Neural cell (in vitro differentiated cells): ENCODE measurements at regions not wholly inside any gene's neighbourhood (a gene's known extent, or its start where the extent isn't known, plus 50 kb on each side); places are given as distances from the start of the nearest gene placed in this dataset.

Experiments used
- H2AFZ ChIP-seq: fragments of 200-600, 300-800 bp; sonication (generic), shearing (Covaris generic); 2 replicates; pipeline ENCODE4 v1.6.0; 2014; ENCODE audit warnings: low read depth, mild to moderate bottlenecking, antibody characterized with exemption, low read length, moderate library complexity
- H3F3A ChIP-seq: fragments of 200-600 bp; shearing (Covaris generic); 2 replicates; pipeline ENCODE4 v1.6.1; 2016; ENCODE audit warnings: mild to moderate bottlenecking, moderate library complexity, mixed read lengths, antibody characterized with exemption, low read length; ENCODE audit not compliant: insufficient read depth, poor library complexity, severe bottlenecking
- H3K27ac ChIP-seq: fragments of 200-600, 300-800 bp; sonication (generic), shearing (Covaris generic); 2 replicates; pipeline ENCODE4 v1.5.1; 2014; ENCODE audit warnings: mild to moderate bottlenecking, low read length, moderate library complexity
- H3K27me3 ChIP-seq: fragments of 300-800, 200-600 bp; sonication (generic), shearing (Covaris generic); 2 replicates; pipeline ENCODE4 v1.6.0; 2014; ENCODE audit warnings: mild to moderate bottlenecking, low read depth, low read length, moderate library complexity; ENCODE audit not compliant: insufficient read depth
- H3K36me3 ChIP-seq: fragments of 300-800, 200-600 bp; sonication (generic), shearing (Covaris generic); 2 replicates; pipeline ENCODE4 v1.5.1; 2014; ENCODE audit warnings: mild to moderate bottlenecking, antibody characterized with exemption, low read length, moderate library complexity; ENCODE audit not compliant: insufficient read depth
- H3K4me2 ChIP-seq: fragments of 300-800, 200-600 bp; sonication (generic), shearing (Covaris generic); 2 replicates; pipeline ENCODE4 v1.6.0; 2014; ENCODE audit warnings: mild to moderate bottlenecking, low read length
- H3K4me3 ChIP-seq: fragments of 300-800, 200-600 bp; sonication (generic), shearing (Covaris generic); 2 replicates; pipeline ENCODE4 v1.5.1; 2014; ENCODE audit warnings: mild to moderate bottlenecking, low read length, moderate library complexity
- H3K79me2 ChIP-seq: fragments of 200-600 bp; shearing (Covaris generic); replicated peaks from 2 replicates; pipeline ENCODE4 v1.6.0; 2014; ENCODE audit warnings: mild to moderate bottlenecking, low read length, moderate library complexity; ENCODE audit not compliant: insufficient read depth
- H3K9ac ChIP-seq: fragments of 300-800, 200-600 bp; sonication (generic), shearing (Covaris generic); 2 replicates; pipeline ENCODE4 v1.6.1; 2016; ENCODE audit warnings: mild to moderate bottlenecking, low read length, mixed read lengths
- H3K9me2 ChIP-seq: fragments of 200-600 bp; shearing (Covaris generic); 2 replicates; pipeline ENCODE4 v1.6.1; 2016; ENCODE audit warnings: mild to moderate bottlenecking, low read length, mixed read lengths; ENCODE audit not compliant: insufficient read depth
- H3K9me3 ChIP-seq: fragments of 200-600, 300-800 bp; sonication (generic), shearing (Covaris generic); 2 replicates; pipeline ENCODE4 v1.6.1; 2016; ENCODE audit warnings: mild to moderate bottlenecking, mixed run types, low read length, moderate library complexity, mixed read lengths
- H4K20me1 ChIP-seq: fragments of 200-600 bp; shearing (Covaris generic); 2 replicates; pipeline ENCODE4 v1.6.1; 2016; ENCODE audit warnings: mild to moderate bottlenecking, mixed run types; ENCODE audit not compliant: insufficient read depth
- EP300 ChIP-seq: fragments of 450-650 bp; conservative IDR thresholded peaks from 2 replicates; pipeline ENCODE4 v1.6.1; 2014; ENCODE audit warnings: antibody characterized with exemption, mild to moderate bottlenecking, moderate library complexity; ENCODE audit not compliant: poor library complexity, severe bottlenecking
- EZH2 ChIP-seq: fragments of 200-600, 300-800 bp; shearing (Covaris generic), sonication (generic); IDR thresholded peaks from 2 replicates; pipeline ENCODE4 v1.6.1; 2014; ENCODE audit warnings: antibody characterized with exemption, low read length, borderline replicate concordance, mild to moderate bottlenecking; ENCODE audit not compliant: insufficient read depth, poor library complexity, severe bottlenecking
- MXI1 ChIP-seq: fragments of 450-650 bp; conservative IDR thresholded peaks from 2 replicates; pipeline ENCODE4 v1.6.1; 2014; ENCODE audit warnings: antibody characterized with exemption, mild to moderate bottlenecking; ENCODE audit not compliant: poor library complexity, severe bottlenecking
- POLR2AphosphoS5 ChIP-seq: IDR thresholded peaks from 2 replicates; pipeline ENCODE4 v1.6.1; 2012
- RAD21 ChIP-seq: fragments of 450-650 bp; conservative IDR thresholded peaks from 2 replicates; pipeline ENCODE4 v1.6.1; 2014; ENCODE audit warnings: antibody characterized with exemption, mild to moderate bottlenecking, moderate library complexity
- SMC3 ChIP-seq: fragments of 450-650 bp; conservative IDR thresholded peaks from 2 replicates; pipeline ENCODE4 v1.6.1; 2014; ENCODE audit warnings: antibody characterized with exemption, mild to moderate bottlenecking, moderate library complexity; ENCODE audit not compliant: poor library complexity
- TAF1 ChIP-seq: IDR thresholded peaks from 2 replicates; pipeline ENCODE4 v1.6.1; 2012; ENCODE audit warnings: low read depth
- TF ChIP-seq, protein P1 (sequence below): IDR thresholded peaks from 2 replicates; pipeline ENCODE4 v1.6.1; 2012; ENCODE audit warnings: borderline replicate concordance
- TF ChIP-seq, protein P2 (sequence below): fragments of 450-650 bp; IDR thresholded peaks from 2 replicates; pipeline ENCODE4 v1.5.1; 2014; ENCODE audit warnings: antibody characterized with exemption, mild to moderate bottlenecking, moderate library complexity; ENCODE audit not compliant: poor library complexity, severe bottlenecking

DNA sequence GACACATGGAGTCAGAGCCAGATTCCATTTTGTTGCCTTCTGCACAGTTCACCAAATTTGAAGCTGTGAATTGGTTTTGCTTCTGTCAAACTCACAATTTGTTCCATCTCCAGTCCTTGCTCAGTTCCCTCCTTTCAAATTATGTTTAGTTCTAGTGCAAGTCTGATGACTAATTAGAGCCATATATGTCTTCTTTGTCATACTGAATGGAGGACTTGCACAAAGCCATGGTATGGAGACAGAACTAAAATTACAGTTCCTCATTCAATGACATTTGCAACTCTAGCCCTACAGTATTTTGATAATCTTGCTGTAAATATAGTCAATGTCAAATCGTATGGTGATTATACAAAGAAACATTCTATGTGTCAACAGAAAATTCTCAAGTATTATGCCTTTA, 936.9 kb upstream of the CELF4 start:
- Histone ChIP-seq H3K79me2 (no peaks in the 10 kb centered on the region), H3K27ac (no peak overlapping the region), H3F3A (no peaks in the 10 kb centered on the region), H3K4me2 (no peak overlapping the region), H3K36me3 (no peaks in the 10 kb centered on the region), H2AFZ (no peak overlapping the region), H3K9ac (no peak overlapping the region), H3K27me3 (no peaks in the 10 kb centered on the region), H3K4me3 (no peak overlapping the region), H4K20me1 (no peaks in the 10 kb centered on the region), H3K9me3 (no peaks in the 10 kb centered on the region), H3K9me2 (no peaks in the 10 kb centered on the region)
- TF ChIP-seq POLR2AphosphoS5 (no peak), EP300 (no peak), MXI1 (no peak), RAD21 (no peak), EZH2 (no peak), TAF1 (no peak), SMC3 (no peak)
- TF ChIP-seq, protein P1, sequence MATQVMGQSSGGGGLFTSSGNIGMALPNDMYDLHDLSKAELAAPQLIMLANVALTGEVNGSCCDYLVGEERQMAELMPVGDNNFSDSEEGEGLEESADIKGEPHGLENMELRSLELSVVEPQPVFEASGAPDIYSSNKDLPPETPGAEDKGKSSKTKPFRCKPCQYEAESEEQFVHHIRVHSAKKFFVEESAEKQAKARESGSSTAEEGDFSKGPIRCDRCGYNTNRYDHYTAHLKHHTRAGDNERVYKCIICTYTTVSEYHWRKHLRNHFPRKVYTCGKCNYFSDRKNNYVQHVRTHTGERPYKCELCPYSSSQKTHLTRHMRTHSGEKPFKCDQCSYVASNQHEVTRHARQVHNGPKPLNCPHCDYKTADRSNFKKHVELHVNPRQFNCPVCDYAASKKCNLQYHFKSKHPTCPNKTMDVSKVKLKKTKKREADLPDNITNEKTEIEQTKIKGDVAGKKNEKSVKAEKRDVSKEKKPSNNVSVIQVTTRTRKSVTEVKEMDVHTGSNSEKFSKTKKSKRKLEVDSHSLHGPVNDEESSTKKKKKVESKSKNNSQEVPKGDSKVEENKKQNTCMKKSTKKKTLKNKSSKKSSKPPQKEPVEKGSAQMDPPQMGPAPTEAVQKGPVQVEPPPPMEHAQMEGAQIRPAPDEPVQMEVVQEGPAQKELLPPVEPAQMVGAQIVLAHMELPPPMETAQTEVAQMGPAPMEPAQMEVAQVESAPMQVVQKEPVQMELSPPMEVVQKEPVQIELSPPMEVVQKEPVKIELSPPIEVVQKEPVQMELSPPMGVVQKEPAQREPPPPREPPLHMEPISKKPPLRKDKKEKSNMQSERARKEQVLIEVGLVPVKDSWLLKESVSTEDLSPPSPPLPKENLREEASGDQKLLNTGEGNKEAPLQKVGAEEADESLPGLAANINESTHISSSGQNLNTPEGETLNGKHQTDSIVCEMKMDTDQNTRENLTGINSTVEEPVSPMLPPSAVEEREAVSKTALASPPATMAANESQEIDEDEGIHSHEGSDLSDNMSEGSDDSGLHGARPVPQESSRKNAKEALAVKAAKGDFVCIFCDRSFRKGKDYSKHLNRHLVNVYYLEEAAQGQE = no peak
- TF ChIP-seq, protein P2, sequence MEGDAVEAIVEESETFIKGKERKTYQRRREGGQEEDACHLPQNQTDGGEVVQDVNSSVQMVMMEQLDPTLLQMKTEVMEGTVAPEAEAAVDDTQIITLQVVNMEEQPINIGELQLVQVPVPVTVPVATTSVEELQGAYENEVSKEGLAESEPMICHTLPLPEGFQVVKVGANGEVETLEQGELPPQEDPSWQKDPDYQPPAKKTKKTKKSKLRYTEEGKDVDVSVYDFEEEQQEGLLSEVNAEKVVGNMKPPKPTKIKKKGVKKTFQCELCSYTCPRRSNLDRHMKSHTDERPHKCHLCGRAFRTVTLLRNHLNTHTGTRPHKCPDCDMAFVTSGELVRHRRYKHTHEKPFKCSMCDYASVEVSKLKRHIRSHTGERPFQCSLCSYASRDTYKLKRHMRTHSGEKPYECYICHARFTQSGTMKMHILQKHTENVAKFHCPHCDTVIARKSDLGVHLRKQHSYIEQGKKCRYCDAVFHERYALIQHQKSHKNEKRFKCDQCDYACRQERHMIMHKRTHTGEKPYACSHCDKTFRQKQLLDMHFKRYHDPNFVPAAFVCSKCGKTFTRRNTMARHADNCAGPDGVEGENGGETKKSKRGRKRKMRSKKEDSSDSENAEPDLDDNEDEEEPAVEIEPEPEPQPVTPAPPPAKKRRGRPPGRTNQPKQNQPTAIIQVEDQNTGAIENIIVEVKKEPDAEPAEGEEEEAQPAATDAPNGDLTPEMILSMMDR = no peak

DNA sequence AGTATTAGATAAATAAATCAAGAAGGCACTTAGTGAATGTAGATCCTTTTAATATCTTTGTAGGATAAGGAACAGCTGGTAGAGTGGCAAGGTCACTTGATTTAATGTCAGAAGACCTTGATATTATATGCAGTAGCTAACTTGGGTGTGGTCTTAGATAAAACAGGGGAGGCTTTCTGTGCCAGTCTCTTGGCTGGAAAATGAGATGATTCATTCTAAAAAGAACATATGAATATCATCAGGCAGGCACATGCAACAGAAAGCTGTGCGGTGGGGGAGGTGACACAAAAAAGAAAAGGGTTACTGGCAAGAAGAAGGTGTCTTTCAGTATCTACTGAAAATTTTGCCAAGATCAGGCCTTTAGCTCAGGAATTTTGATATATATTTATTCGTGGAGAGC, 931.7 kb upstream of the CELF4 start:
- Histone ChIP-seq H3K9me2 (no peaks in the 10 kb centered on the region), H3K27me3 (no peaks in the 10 kb centered on the region), H3F3A (no peaks in the 10 kb centered on the region), H3K9ac (no peak overlapping the region), H2AFZ (no peak overlapping the region), H3K27ac (no peak overlapping the region), H3K9me3 (no peaks in the 10 kb centered on the region), H3K36me3 (no peaks in the 10 kb centered on the region), H3K79me2 (no peaks in the 10 kb centered on the region), H4K20me1 (no peaks in the 10 kb centered on the region), H3K4me2 (no peak overlapping the region), H3K4me3 (no peak overlapping the region)
- TF ChIP-seq RAD21 = no peak
- TF ChIP-seq EZH2 = no peak
- TF ChIP-seq, protein P2 = no peak
- TF ChIP-seq MXI1 = no peak
- TF ChIP-seq TAF1 = no peak
- TF ChIP-seq, protein P1 = no peak
- TF ChIP-seq SMC3 = no peak
- no peak for TF ChIP-seq POLR2AphosphoS5
- TF ChIP-seq EP300 = no peak
